Adrenal gland (tissue), 9 donors: ENCODE measurements at regions not wholly inside any gene's neighbourhood (a gene's known extent, or its start where the extent isn't known, plus 50 kb on each side); places are given as distances from the start of the nearest gene placed in this dataset.

Experiments
- DNase-seq, 7 donors: peaks; one replicate each; pipeline ENCODE4 v3.0.0-alpha.2; 2019 to 2020
- H3K27ac ChIP-seq, 5 donors: fragments of 200-600 bp; sonication (generic) in 4 of 5; 1 replicate in 3 of 5; 2 replicates in 2 of 5; pipeline versions ENCODE4 v1.5.1 to v1.8.0; 2016 to 2020; ENCODE audit warnings: mild to moderate bottlenecking in 1 of 5
- H3K27me3 ChIP-seq: fragments of 200-600 bp; 2 replicates; pipeline ENCODE4 v1.8.0; 2021
- H3K36me3 ChIP-seq, 2 donors: fragments of 200-600 bp; replicated peaks in 1 of 2; 1 replicate in 1 of 2; 2 replicates in 1 of 2; pipeline versions ENCODE4 v1.5.1 to v1.8.0; 2018 to 2022
- H3K4me1 ChIP-seq, 2 donors: fragments of 200-600 bp; replicated peaks in 1 of 2; 1 replicate in 1 of 2; 2 replicates in 1 of 2; pipeline versions ENCODE4 v1.5.1 to v1.8.0; 2018 to 2021
- H3K4me3 ChIP-seq, 4 donors: fragments of 200-600 bp; sonication (generic) in 3 of 4; one replicate each; pipeline ENCODE4 v1.5.1; 2016 to 2018
- H3K9me3 ChIP-seq, 3 donors: fragments of 200-600 bp; sonication (generic) in 1 of 3; replicated peaks in 1 of 3; 1 replicate in 2 of 3; 2 replicates in 1 of 3; pipeline versions ENCODE4 v1.5.1 to v1.8.0; 2016 to 2021
- POLR2A ChIP-seq, 2 donors: fragments of 450-650 bp; IDR thresholded peaks; one replicate each; pipeline ENCODE4 v1.6.1; 2017; ENCODE audit warnings: antibody characterized with exemption in 2 of 2, mild to moderate bottlenecking in 2 of 2, moderate library complexity in 1 of 2
- WGBS, 4 donors: extraction: QIAGEN DNeasy Blood & Tissue Kit in 2 of 4; methylation state at CpG; one replicate each; pipeline versions ENCODE4 v1.1.5 to v1.1.7; 2013 to 2017; 5-methylcytosine and 5-hydroxymethylcytosine counted together
- intact Hi-C, 2 donors: fragments of 100-400 bp; cut with DNase I; formaldehyde crosslinking; loops; one replicate each; pipeline versions ENCODE4 v1.14.1 to v1.15.0; 2022 to 2023
- TF ChIP-seq, protein P1 (sequence below), 6 experiments: fragments of 450-650 bp in 4 of 6; fragments of 200-600 bp in 2 of 6; sonication (generic) in 1 of 6; IDR thresholded peaks; 1 replicate in 5 of 6; 2 replicates in 1 of 6; pipeline versions ENCODE4 v1.5.1 to v1.8.0; 2016 to 2021; ENCODE audit warnings: antibody characterized with exemption in 6 of 6, mild to moderate bottlenecking in 2 of 6, moderate library complexity in 1 of 6
- donor health status: healthy with polysubstance abuse.
- donor health status: Bipolar disorder and iron deficiency.
- donor health status: DM: yes; HTN: yes; CAD: no.
- donor health status: DM: no; HTN: no; CAD: no.
- donor health status: DM: no; HTN: no; CAD: no.

DNA sequence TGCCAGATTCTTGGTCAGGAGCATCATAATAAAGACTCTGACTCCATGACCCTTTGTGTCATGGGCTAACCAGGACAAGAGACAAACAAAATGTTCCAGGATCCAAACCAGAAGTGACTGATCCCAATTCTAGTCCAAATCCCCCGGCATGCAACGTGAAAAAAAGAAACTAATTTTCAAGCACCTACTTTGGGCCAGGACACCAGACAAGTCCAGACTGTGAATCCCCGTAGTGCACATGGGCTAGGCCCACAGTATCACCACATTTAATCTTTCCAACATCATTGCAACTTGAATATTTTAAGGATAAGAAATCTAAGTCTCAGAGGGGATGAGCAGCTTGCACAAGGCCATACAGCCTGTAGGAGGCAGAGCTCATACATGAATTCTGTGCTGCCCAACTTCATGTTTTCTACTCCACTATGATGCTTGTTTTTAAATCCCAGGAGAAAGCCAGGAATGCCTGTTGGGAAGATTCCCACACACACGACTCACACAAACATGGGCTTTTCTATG, 365.7 kb downstream of the NPIPA8 start:
- H3K36me3 ChIP-seq: no peaks in the 10 kb centered on the region
- peak overlapping the region in 1 of 5 donors; percentile 45 for H3K27ac ChIP-seq
- no peak for DNase-seq
- intact Hi-C loops: no loop called here
- 54 to 62% (median 62%) methylated on average over 4 of the region's 4 CpGs for WGBS, 4 donors
- no peaks in the 10 kb centered on the region for H3K9me3 ChIP-seq
- H3K4me1 ChIP-seq: no peaks in the 10 kb centered on the region
- no peak overlapping the region for H3K4me3 ChIP-seq
- TF ChIP-seq, protein P1, sequence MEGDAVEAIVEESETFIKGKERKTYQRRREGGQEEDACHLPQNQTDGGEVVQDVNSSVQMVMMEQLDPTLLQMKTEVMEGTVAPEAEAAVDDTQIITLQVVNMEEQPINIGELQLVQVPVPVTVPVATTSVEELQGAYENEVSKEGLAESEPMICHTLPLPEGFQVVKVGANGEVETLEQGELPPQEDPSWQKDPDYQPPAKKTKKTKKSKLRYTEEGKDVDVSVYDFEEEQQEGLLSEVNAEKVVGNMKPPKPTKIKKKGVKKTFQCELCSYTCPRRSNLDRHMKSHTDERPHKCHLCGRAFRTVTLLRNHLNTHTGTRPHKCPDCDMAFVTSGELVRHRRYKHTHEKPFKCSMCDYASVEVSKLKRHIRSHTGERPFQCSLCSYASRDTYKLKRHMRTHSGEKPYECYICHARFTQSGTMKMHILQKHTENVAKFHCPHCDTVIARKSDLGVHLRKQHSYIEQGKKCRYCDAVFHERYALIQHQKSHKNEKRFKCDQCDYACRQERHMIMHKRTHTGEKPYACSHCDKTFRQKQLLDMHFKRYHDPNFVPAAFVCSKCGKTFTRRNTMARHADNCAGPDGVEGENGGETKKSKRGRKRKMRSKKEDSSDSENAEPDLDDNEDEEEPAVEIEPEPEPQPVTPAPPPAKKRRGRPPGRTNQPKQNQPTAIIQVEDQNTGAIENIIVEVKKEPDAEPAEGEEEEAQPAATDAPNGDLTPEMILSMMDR (IDR thresholded peaks at IDR 0.05): peak in 3 of 6 experiments; percentile 25 to 35 (median 25)
- no peak for TF ChIP-seq POLR2A (IDR thresholded peaks at IDR 0.05)
- H3K27me3 ChIP-seq: no peaks in the 10 kb centered on the region

DNA sequence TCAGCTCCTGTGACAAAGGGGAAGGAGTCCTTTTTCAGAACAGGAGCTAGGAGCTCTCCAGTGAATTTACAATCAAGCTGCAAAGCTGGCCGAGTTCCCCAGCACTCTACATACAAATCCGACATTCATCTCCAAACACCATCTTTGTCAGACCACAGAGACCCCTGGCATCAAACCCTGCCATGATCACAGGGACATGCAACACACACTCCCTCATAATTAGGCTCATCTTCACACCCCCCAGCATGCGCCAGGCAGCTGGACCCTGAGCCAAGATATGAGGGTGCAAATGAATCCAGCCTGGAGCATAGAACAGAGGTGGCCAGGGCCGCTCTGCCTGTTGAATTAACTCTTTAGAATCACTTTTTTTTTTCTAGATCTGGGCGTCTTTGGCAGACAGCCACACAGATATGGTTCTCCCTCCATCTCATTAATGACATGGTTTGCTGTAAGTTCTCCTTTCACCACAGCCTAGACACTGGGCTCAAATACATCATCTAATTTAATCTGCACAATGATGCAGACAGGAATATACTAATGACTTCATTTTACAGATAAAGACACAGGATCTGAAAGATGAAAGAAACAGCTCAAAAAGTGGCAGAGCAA, 366.3 kb downstream of the NPIPA8 start:
- Histone ChIP-seq H3K27me3 (no peaks in the 10 kb centered on the region), H3K9me3 (no peaks in the 10 kb centered on the region), H3K4me3 (no peak overlapping the region), H3K36me3 (no peaks in the 10 kb centered on the region), H3K27ac (peak overlapping the region in 1 of 5 donors; percentile 22), H3K4me1 (no peaks in the 10 kb centered on the region)
- WGBS, 4 donors: 50 to 59% (median 55%) methylated on average over 5 of the region's 5 CpGs
- intact Hi-C loops: no loop called here
- no peak for DNase-seq
- TF ChIP-seq, protein P1 (IDR thresholded peaks at IDR 0.05): no peak
- TF ChIP-seq POLR2A (IDR thresholded peaks at IDR 0.05): no peak

DNA sequence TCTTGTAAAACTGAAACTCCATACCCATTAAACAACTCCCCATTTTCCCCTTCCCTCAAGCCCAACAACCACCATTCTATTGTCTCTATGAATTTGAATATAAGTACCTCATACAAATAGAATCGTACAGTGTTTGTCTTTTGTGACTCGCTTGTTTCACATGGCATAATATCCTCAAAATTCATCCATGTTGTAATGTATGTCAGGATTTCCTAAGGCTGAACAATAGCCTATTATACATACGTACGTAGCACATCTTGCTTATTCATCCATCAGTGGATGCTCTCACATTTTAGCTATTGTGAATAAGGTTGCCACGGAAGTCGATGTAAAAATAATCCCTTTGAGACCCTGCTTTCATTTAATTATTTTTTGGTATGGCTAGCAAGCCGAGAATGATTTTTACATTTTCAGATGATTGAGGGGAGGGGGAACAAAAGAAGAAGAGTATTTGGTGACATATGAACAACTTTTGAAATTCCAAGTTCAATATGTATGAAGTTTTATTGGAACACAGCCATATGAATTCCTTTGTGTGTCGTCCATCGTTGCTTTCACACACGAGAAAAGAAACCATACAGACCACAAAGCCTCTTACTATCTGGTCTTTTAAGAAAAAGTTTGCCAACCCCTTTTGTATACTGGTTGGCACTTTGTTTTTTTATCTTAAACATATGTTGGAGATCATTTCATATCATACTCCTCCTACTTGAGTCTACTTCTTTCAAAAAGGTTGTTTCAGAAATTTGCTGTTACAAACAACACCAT, 371.2 kb downstream of the NPIPA8 start:
- WGBS, 4 donors: 60 to 67% (median 62%) methylated on average over 10 of the region's 10 CpGs
- no peaks in the 10 kb centered on the region for H3K9me3 ChIP-seq
- intact Hi-C loops: no loop called here
- no peak for DNase-seq
- no peak overlapping the region for H3K4me3 ChIP-seq
- no peak for TF ChIP-seq POLR2A (IDR thresholded peaks at IDR 0.05)
- no peaks in the 10 kb centered on the region for H3K27me3 ChIP-seq
- no peaks in the 10 kb centered on the region for H3K36me3 ChIP-seq
- H3K4me1 ChIP-seq: no peaks in the 10 kb centered on the region
- H3K27ac ChIP-seq: no peak overlapping the region

DNA sequence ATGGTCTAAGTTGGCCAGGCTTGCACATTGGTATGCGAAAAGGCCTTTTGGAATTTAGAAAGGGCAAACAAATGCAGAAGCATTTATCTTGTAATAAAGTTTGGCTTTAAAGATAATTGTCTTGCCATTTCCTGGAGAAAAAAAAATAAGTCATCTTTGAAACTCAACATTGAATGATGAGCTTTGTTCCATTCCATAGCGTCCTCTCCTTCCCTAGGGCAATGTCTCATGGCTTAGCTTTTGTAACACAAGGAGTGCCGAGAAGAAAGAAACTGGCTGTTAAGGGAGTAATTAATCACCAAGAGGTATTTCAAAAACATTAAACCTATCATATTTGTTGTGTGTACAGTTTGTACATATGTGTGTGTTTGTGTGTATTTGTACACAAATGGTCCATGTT, 372.3 kb downstream of the NPIPA8 start:
- intact Hi-C loops: no loop called here
- Histone ChIP-seq H3K27me3 (no peaks in the 10 kb centered on the region), H3K4me1 (no peaks in the 10 kb centered on the region), H3K36me3 (no peaks in the 10 kb centered on the region), H3K9me3 (no peaks in the 10 kb centered on the region), H3K27ac (no peak overlapping the region), H3K4me3 (no peak overlapping the region)
- TF ChIP-seq, protein P1 (IDR thresholded peaks at IDR 0.05): no peak
- TF ChIP-seq POLR2A (IDR thresholded peaks at IDR 0.05): no peak
- no peak for DNase-seq
- 45 to 68% (median 52%) methylated on average over 3 of the region's 3 CpGs for WGBS, 4 donors
